Testis (tissue), 2 donors: ENCODE measurements at regions not wholly inside any gene's neighbourhood (a gene's known extent, or its start where the extent isn't known, plus 50 kb on each side); places are given as distances from the start of the nearest gene placed in this dataset.

Experiments
- CTCF ChIP-seq, 3 experiments: fragments of 450-650 bp in 2 of 3; fragments of 200-600 bp in 1 of 3; sonication (generic) in 1 of 3; IDR thresholded peaks; one replicate each; pipeline ENCODE4 v1.5.1; 2016 to 2019; ENCODE audit warnings: antibody characterized with exemption in 3 of 3, mild to moderate bottlenecking in 2 of 3, moderate library complexity in 1 of 3
- POLR2A ChIP-seq: fragments of 450-650 bp; IDR thresholded peaks from one replicate; pipeline ENCODE4 v1.6.1; 2017; ENCODE audit warnings: antibody characterized with exemption, mild to moderate bottlenecking, moderate library complexity

- TF ChIP-seq CTCF (IDR thresholded peaks at IDR 0.05) (no peak), POLR2A (no peak)
These were observed 260.6 kb downstream of the HIVEP2 start for GRCh38 chr6:142684371-142684770.
